ENCODE measurements at regions not wholly inside any gene's neighbourhood (a gene's known extent, or its start where the extent isn't known, plus 50 kb on each side); places are given as distances from the start of the nearest gene placed in this dataset.

GRCh38 chr7:153446490-153446889 is 605.7 kb upstream of the DPP6 start:
- no peak for TF ChIP-seq ZNF274 (IDR thresholded peaks at IDR 0.05; ENCODE audit: low read depth, low read length)
- TF ChIP-seq YY1 (IDR thresholded peaks at IDR 0.05; ENCODE audit: insufficient read depth, insufficient read length): no peak
- TF ChIP-seq SUZ12 (IDR thresholded peaks at IDR 0.05; ENCODE audit: extremely low read depth, insufficient read depth, insufficient read length): no peak

All from NT2/D1 (cell line).